DND-41 (cell line): ENCODE measurements at regions not wholly inside any gene's neighbourhood (a gene's known extent, or its start where the extent isn't known, plus 50 kb on each side); places are given as distances from the start of the nearest gene placed in this dataset.

Experiments
- ATAC-seq: fragments of 200-7000 bp; cut with Tn5 transposase; 3 replicates; pipeline ENCODE4 v1.9.1; 2021; ENCODE audit warnings: low read depth; ENCODE audit not compliant: insufficient read depth
- DNase-seq: peaks from one replicate; pipeline ENCODE4 v3.0.0-alpha.2; 2020
- H2AFZ ChIP-seq: 2 replicates; pipeline ENCODE4 v1.6.0; 2012; ENCODE audit warnings: low read depth, low read length
- H3K27ac ChIP-seq: 2 replicates; pipeline ENCODE4 v1.5.1; 2012; ENCODE audit warnings: low read length, inconsistent platforms
- H3K27me3 ChIP-seq: fragments of 200-600 bp; sonication (generic); 2 replicates; pipeline ENCODE4 v1.6.0; 2012; ENCODE audit warnings: low read length, mild to moderate bottlenecking, inconsistent platforms; ENCODE audit not compliant: insufficient read depth, poor library complexity
- H3K36me3 ChIP-seq: 2 replicates; pipeline ENCODE4 v1.5.1; 2012; ENCODE audit warnings: low read length, inconsistent platforms; ENCODE audit not compliant: insufficient read depth
- H3K4me1 ChIP-seq: 2 replicates; pipeline ENCODE4 v1.5.1; 2012; ENCODE audit warnings: mild to moderate bottlenecking, low read length; ENCODE audit not compliant: insufficient read depth
- H3K4me2 ChIP-seq: 2 replicates; pipeline ENCODE4 v1.6.0; 2012; ENCODE audit warnings: mild to moderate bottlenecking, moderate library complexity, low read length, inconsistent platforms; ENCODE audit not compliant: insufficient read depth
- H3K4me3 ChIP-seq, 2 experiments: fragments of 200-600 bp in 1 of 2; shearing (Covaris generic) in 1 of 2; 2 replicates each; pipeline ENCODE4 v1.5.1; 2012 to 2016; ENCODE audit warnings: inconsistent platforms in 2 of 2, low read length in 2 of 2, mild to moderate bottlenecking in 2 of 2, low read depth in 1 of 2, moderate library complexity in 1 of 2
- H3K79me2 ChIP-seq: 2 replicates; pipeline ENCODE4 v1.6.0; 2012; ENCODE audit warnings: low read length, inconsistent platforms; ENCODE audit not compliant: insufficient read depth
- H3K9ac ChIP-seq: 2 replicates; pipeline ENCODE4 v1.6.0; 2012; ENCODE audit warnings: low read depth, mild to moderate bottlenecking, inconsistent platforms, low read length, moderate library complexity
- H3K9me3 ChIP-seq: 2 replicates; pipeline ENCODE4 v1.5.1; 2012; ENCODE audit warnings: low read length, moderate library complexity, mild to moderate bottlenecking, inconsistent platforms; ENCODE audit not compliant: insufficient read depth, severe bottlenecking
- H4K20me1 ChIP-seq: 2 replicates; pipeline ENCODE4 v1.6.0; 2012; ENCODE audit warnings: low read length; ENCODE audit not compliant: insufficient read depth
- EZH2 ChIP-seq: IDR thresholded peaks from 3 replicates; pipeline ENCODE4 v1.6.1; 2012; ENCODE audit warnings: borderline replicate concordance, low read depth, mild to moderate bottlenecking, moderate library complexity, low read length, inconsistent platforms; ENCODE audit not compliant: severe bottlenecking
- TF ChIP-seq, protein P1 (sequence below): IDR thresholded peaks from 2 replicates; pipeline ENCODE4 v1.5.1; 2012; ENCODE audit warnings: borderline replicate concordance, low read length, moderate library complexity, mild to moderate bottlenecking; ENCODE audit not compliant: poor library complexity, severe bottlenecking; ENCODE audit errors: extremely low read depth

DNA sequence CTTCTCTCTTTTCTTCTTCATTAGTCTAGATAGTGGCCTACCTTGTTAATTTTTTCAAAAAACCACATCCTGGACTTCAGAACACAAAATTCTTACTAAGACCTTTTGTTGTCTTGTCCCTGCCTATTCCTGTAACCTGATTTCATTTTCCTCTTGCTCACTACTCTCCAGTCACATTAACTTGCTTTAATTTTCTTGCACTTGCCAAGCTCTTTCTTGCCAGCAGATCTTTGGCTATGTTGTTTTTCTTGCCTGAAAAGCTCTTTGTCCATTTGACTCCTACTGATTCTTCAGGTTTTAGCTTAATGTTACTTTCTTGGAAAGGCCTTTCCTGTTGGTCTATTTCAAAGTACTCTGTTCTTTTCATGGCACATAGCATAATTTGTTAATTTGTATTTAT, 356.8 kb downstream of the OSTF1 start:
- no peak for TF ChIP-seq EZH2
- Histone ChIP-seq H3K27ac (no peak overlapping the region), H3K4me1 (no peaks in the 10 kb centered on the region), H3K27me3 (peaks cover 7% of the 10 kb centered on the region), H3K9me3 (no peaks in the 10 kb centered on the region), H3K9ac (no peak overlapping the region), H3K4me3 (no peak overlapping the region), H3K36me3 (no peaks in the 10 kb centered on the region), H3K79me2 (no peaks in the 10 kb centered on the region), H3K4me2 (no peak overlapping the region), H2AFZ (no peak overlapping the region), H4K20me1 (no peaks in the 10 kb centered on the region)
- ATAC-seq (no peak), DNase-seq (no peak)

DNA sequence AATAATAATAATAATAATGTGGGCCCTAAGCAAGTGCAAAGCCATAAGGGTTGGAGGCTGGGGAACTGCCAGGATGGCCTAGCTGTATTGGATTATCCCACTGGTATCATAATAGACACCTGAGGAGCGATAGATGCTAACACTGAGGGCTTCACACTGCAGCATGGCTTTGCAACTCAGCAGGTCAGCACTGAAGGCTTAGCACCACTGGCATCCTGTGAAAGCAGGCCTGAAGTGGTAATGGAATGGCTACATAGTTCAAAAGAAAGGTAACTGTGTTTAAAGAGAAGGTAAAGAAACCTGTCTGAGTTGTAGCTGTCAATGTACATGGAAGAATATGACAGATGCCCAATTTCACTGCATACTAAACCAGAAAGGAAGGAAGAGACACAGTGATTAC, 359.0 kb downstream of the OSTF1 start:
- no peak overlapping the region for H3K9ac ChIP-seq
- TF ChIP-seq, protein P1, sequence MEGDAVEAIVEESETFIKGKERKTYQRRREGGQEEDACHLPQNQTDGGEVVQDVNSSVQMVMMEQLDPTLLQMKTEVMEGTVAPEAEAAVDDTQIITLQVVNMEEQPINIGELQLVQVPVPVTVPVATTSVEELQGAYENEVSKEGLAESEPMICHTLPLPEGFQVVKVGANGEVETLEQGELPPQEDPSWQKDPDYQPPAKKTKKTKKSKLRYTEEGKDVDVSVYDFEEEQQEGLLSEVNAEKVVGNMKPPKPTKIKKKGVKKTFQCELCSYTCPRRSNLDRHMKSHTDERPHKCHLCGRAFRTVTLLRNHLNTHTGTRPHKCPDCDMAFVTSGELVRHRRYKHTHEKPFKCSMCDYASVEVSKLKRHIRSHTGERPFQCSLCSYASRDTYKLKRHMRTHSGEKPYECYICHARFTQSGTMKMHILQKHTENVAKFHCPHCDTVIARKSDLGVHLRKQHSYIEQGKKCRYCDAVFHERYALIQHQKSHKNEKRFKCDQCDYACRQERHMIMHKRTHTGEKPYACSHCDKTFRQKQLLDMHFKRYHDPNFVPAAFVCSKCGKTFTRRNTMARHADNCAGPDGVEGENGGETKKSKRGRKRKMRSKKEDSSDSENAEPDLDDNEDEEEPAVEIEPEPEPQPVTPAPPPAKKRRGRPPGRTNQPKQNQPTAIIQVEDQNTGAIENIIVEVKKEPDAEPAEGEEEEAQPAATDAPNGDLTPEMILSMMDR: no peak
- TF ChIP-seq EZH2: no peak
- no peak overlapping the region for H3K4me3 ChIP-seq
- H3K27ac ChIP-seq: no peak overlapping the region
- H4K20me1 ChIP-seq: no peaks in the 10 kb centered on the region
- no peaks in the 10 kb centered on the region for H3K79me2 ChIP-seq
- DNase-seq: no peak
- no peak overlapping the region for H2AFZ ChIP-seq
- no peaks in the 10 kb centered on the region for H3K9me3 ChIP-seq
- no peak overlapping the region for H3K4me2 ChIP-seq
- no peaks in the 10 kb centered on the region for H3K4me1 ChIP-seq
- peaks cover 18% of the 10 kb centered on the region for H3K27me3 ChIP-seq
- no peaks in the 10 kb centered on the region for H3K36me3 ChIP-seq
- ATAC-seq: no peak

DNA sequence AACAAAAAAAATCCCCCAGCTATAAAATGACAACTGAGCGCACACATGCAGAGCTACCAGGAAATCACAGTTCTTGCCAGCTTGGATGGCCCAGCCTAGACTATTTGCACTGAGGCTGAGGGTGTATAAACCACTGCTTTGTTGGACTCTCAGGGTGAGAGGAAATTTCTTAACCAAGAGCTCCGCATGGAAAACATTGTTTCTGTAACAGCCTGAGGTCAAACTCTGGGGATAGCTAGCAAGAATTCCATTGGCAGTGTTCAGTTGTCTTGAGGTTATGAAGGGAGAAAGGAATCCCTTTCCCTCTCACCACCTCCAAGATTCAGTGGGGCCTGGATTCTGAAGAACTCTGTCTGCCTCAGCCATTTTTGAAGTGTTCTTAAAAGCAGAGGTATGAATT, 360.0 kb downstream of the OSTF1 start:
- H3K36me3 ChIP-seq: no peaks in the 10 kb centered on the region
- no peak overlapping the region for H3K27ac ChIP-seq
- DNase-seq: no peak
- H4K20me1 ChIP-seq: no peaks in the 10 kb centered on the region
- no peaks in the 10 kb centered on the region for H3K9me3 ChIP-seq
- H2AFZ ChIP-seq: no peak overlapping the region
- no peak overlapping the region for H3K4me2 ChIP-seq
- no peaks in the 10 kb centered on the region for H3K79me2 ChIP-seq
- no peaks in the 10 kb centered on the region for H3K4me1 ChIP-seq
- no peak for ATAC-seq
- H3K4me3 ChIP-seq: no peak overlapping the region
- no peak for TF ChIP-seq EZH2
- TF ChIP-seq, protein P1: no peak
- peaks cover 20% of the 10 kb centered on the region for H3K27me3 ChIP-seq
- H3K9ac ChIP-seq: no peak overlapping the region

DNA sequence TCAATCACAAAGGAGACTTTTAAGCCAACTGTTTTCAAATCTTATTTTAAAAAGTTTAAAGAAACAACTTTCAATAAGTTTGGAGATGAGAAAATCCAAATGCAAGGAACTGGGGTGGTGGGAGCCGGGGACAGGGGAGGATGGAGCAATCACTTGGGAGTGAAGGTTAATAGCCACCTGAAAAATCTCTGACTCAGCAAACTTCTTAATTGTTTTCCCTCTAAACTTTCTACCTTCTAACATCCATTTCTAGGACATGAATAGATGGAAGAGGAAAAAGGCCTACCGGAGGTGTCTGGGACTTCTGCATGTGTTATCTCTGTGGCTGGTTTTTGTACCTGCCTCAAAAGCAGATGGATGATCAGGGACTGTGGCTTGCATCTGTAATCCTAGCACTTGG, 360.6 kb downstream of the OSTF1 start:
- H3K4me1 ChIP-seq: no peaks in the 10 kb centered on the region
- no peaks in the 10 kb centered on the region for H4K20me1 ChIP-seq
- DNase-seq (no peak), ATAC-seq (no peak)
- TF ChIP-seq, protein P1: no peak
- no peak for TF ChIP-seq EZH2
- peaks cover 20% of the 10 kb centered on the region for H3K27me3 ChIP-seq
- no peaks in the 10 kb centered on the region for H3K9me3 ChIP-seq
- H2AFZ ChIP-seq: no peak overlapping the region
- no peak overlapping the region for H3K4me2 ChIP-seq
- no peak overlapping the region for H3K9ac ChIP-seq
- no peaks in the 10 kb centered on the region for H3K79me2 ChIP-seq
- no peak overlapping the region for H3K27ac ChIP-seq
- no peaks in the 10 kb centered on the region for H3K36me3 ChIP-seq
- no peak overlapping the region for H3K4me3 ChIP-seq
